ENCODE measurements at regions not wholly inside any gene's neighbourhood (a gene's known extent, or its start where the extent isn't known, plus 50 kb on each side); places are given as distances from the start of the nearest gene placed in this dataset.
"Not testable (repeated sequence)": the region's sequence is repeated elsewhere in the genome, so short reads cannot be mapped to it uniquely, and the experiment has no call there.

DNA sequence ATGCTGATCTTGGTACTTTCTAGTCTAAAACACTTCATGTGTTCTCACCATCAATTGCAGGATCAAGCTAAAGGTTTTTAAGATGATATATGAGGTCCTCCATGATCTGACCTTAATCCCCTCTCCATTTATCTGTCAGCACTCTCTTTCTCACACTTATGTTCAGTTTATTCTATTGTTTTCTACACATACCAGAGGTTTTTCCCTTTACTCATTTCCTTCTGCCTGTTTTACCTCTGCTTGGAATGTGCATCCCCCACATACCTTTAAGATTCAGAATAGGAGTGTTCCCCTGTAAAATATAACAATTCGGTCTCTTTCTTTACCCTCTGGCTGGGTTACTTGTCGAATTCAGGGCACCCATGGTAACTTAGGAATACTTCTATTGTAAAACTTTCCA, 219.1 kb upstream of the PKP2 start:
- Histone ChIP-seq H3K4me2 (ENCODE audit: insufficient read depth, low read length) (no peak overlapping the region), H3K79me2 (ENCODE audit: control insufficient read depth, insufficient read depth, low read length) (no peaks in the 10 kb centered on the region), H3K27ac (ENCODE audit: insufficient read depth, low read depth, low read length) (no peak overlapping the region), H3K27me3 (ENCODE audit: control insufficient read depth in 2 of 2, insufficient read depth in 2 of 2, low read length in 2 of 2) (no peaks in the 10 kb centered on the region), H3K9me3 (replicated peaks; ENCODE audit: control insufficient read depth, insufficient read depth, low read length) (no peaks in the 10 kb centered on the region), H4K20me1 (replicated peaks; ENCODE audit: control insufficient read depth, extremely low read depth, insufficient read depth, low read length) (no peaks in the 10 kb centered on the region), H3K36me3 (ENCODE audit: control insufficient read depth in 2 of 2, extremely low read depth in 1 of 2, insufficient read depth in 2 of 2, low read length in 2 of 2) (no peaks in the 10 kb centered on the region), H3K9ac (replicated peaks; ENCODE audit: extremely low read depth, insufficient read depth, low read length) (no peak overlapping the region), H3K4me3 (replicated peaks in 1 of 3; ENCODE audit: insufficient read depth in 1 of 3, low read depth in 1 of 3, low read length in 3 of 3) (no peak overlapping the region), H2AFZ (ENCODE audit: low read depth, low read length) (no peak overlapping the region), H3K9me1 (replicated peaks; ENCODE audit: control insufficient read depth, extremely low read depth, insufficient read depth, low read length) (no peaks in the 10 kb centered on the region), H3K4me1 (ENCODE audit: control insufficient read depth, extremely low read depth, insufficient read depth, low read length) (no peaks in the 10 kb centered on the region)
- DNase-seq (ENCODE audit: low read depth, low spot score), result no peak
- intact Hi-C loops (cut with micrococcal nuclease), result loop anchor here (10.0 kb wide), 1 partner anchor 59 kb away; no protein-coding TSS in a partner anchor
- CTCF ChIA-PET, result no interaction called here
- no TSS peak for BruUV-seq (replicated peaks)
- dilution Hi-C loops (cut with MboI; ENCODE audit: extremely low pct_ligation_motif_present, low sequenced_read_pairs), result no loop called here
- no peak for FAIRE-seq
- TF ChIP-seq, protein P1, sequence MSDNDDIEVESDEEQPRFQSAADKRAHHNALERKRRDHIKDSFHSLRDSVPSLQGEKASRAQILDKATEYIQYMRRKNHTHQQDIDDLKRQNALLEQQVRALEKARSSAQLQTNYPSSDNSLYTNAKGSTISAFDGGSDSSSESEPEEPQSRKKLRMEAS (IDR thresholded peaks at IDR 0.05; ENCODE audit: insufficient read depth, insufficient read length), result no peak
- TF ChIP-seq JUN (IDR thresholded peaks at IDR 0.05; ENCODE audit: borderline replicate concordance, insufficient read depth, insufficient read length, low read depth) (no peak), POLR2AphosphoS5 (IDR thresholded peaks at IDR 0.05; ENCODE audit: insufficient read depth, low read depth, low read length) (no peak), EZH2 (IDR thresholded peaks at IDR 0.05; ENCODE audit: borderline replicate concordance, low read depth, low read length, severe bottlenecking) (no peak)
- POLR2A ChIA-PET, result no interaction called here

DNA sequence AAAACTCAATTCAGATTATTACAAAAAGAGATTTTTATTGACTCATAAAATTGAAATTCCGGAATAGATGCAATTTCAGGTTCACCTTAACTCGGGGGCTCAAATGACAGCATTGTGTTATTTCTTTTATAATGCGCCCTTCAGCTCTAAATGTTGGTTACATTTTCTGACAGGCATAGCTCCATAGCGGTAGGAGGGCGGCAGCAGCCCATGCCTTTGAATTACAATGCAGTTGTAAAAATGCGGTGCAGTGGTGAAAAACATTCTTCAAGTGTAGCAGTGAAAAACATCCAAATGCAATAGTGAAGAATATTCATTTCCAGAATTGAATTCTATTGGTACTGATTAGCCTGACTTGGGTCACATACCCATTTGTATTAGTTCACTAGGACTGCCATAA, 215.3 kb upstream of the PKP2 start:
- H3K4me1 ChIP-seq (ENCODE audit: control insufficient read depth, extremely low read depth, insufficient read depth, low read length), result no peaks in the 10 kb centered on the region
- CTCF ChIA-PET, result no interaction called here
- POLR2A ChIA-PET, result no interaction called here
- H3K36me3 ChIP-seq (ENCODE audit: control insufficient read depth in 2 of 2, extremely low read depth in 1 of 2, insufficient read depth in 2 of 2, low read length in 2 of 2), result no peaks in the 10 kb centered on the region
- H3K4me3 ChIP-seq (replicated peaks in 1 of 3; ENCODE audit: insufficient read depth in 1 of 3, low read depth in 1 of 3, low read length in 3 of 3), result no peak overlapping the region
- dilution Hi-C loops (cut with MboI; ENCODE audit: extremely low pct_ligation_motif_present, low sequenced_read_pairs), result no loop called here
- H3K9ac ChIP-seq (replicated peaks; ENCODE audit: extremely low read depth, insufficient read depth, low read length), result no peak overlapping the region
- no peak for TF ChIP-seq MYC (IDR thresholded peaks at IDR 0.05; ENCODE audit: low read depth, low read length)
- TF ChIP-seq JUN (IDR thresholded peaks at IDR 0.05; ENCODE audit: borderline replicate concordance, insufficient read depth, insufficient read length, low read depth), result no peak
- H3K9me3 ChIP-seq (replicated peaks; ENCODE audit: control insufficient read depth, insufficient read depth, low read length), result no peaks in the 10 kb centered on the region
- H3K9me1 ChIP-seq (replicated peaks; ENCODE audit: control insufficient read depth, extremely low read depth, insufficient read depth, low read length), result no peaks in the 10 kb centered on the region
- intact Hi-C loops (cut with micrococcal nuclease), result loop anchor here (10.0 kb wide), 1 partner anchor 63 kb away; no protein-coding TSS in a partner anchor
- FAIRE-seq, result no peak
- no peak overlapping the region for H3K27ac ChIP-seq (ENCODE audit: insufficient read depth, low read depth, low read length)
- no peaks in the 10 kb centered on the region for H3K27me3 ChIP-seq (ENCODE audit: control insufficient read depth in 2 of 2, insufficient read depth in 2 of 2, low read length in 2 of 2)
- no peak overlapping the region for H3K4me2 ChIP-seq (ENCODE audit: insufficient read depth, low read length)
- no peaks in the 10 kb centered on the region for H4K20me1 ChIP-seq (replicated peaks; ENCODE audit: control insufficient read depth, extremely low read depth, insufficient read depth, low read length)
- no TSS peak for BruUV-seq (replicated peaks)
- no peak for DNase-seq (ENCODE audit: low read depth, low spot score)
- no peaks in the 10 kb centered on the region for H3K79me2 ChIP-seq (ENCODE audit: control insufficient read depth, insufficient read depth, low read length)
- H2AFZ ChIP-seq (ENCODE audit: low read depth, low read length), result no peak overlapping the region

DNA sequence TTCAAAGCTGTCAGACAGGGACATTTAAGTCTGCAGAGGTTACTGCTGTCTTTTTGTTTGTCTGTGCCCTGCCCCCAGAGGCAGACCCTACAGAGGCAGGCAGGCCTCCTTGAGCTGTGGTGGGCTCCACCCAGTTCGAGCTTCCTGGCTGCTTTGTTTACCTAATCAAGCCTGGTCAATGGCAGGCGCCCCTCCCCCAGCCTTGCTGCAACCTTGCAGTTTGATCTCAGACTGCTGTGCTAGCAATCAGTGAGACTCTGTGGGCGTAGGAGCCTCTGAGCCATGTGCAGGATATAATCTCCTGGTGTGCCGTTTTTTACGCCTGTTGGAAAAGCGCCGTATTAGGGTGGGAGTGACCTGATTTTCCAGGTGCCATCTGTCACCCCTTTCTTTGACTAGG, 211.2 kb upstream of the PKP2 start:
- H3K9me3 ChIP-seq (replicated peaks; ENCODE audit: control insufficient read depth, insufficient read depth, low read length); DNase-seq (ENCODE audit: low read depth, low spot score); BruUV-seq (replicated peaks); POLR2A ChIA-PET; CTCF ChIA-PET; H3K27ac ChIP-seq (ENCODE audit: insufficient read depth, low read depth, low read length); FAIRE-seq; H3K4me2 ChIP-seq (ENCODE audit: insufficient read depth, low read length); H3K4me3 ChIP-seq (replicated peaks in 1 of 3; ENCODE audit: insufficient read depth in 1 of 3, low read depth in 1 of 3, low read length in 3 of 3); intact Hi-C loops (cut with micrococcal nuclease); H3K9ac ChIP-seq (replicated peaks; ENCODE audit: extremely low read depth, insufficient read depth, low read length); H3K79me2 ChIP-seq (ENCODE audit: control insufficient read depth, insufficient read depth, low read length); H2AFZ ChIP-seq (ENCODE audit: low read depth, low read length); H4K20me1 ChIP-seq (replicated peaks; ENCODE audit: control insufficient read depth, extremely low read depth, insufficient read depth, low read length); dilution Hi-C loops (cut with MboI; ENCODE audit: extremely low pct_ligation_motif_present, low sequenced_read_pairs); H3K27me3 ChIP-seq (ENCODE audit: control insufficient read depth in 2 of 2, insufficient read depth in 2 of 2, low read length in 2 of 2); H3K4me1 ChIP-seq (ENCODE audit: control insufficient read depth, extremely low read depth, insufficient read depth, low read length); H3K9me1 ChIP-seq (replicated peaks; ENCODE audit: control insufficient read depth, extremely low read depth, insufficient read depth, low read length); H3K36me3 ChIP-seq (ENCODE audit: control insufficient read depth in 2 of 2, extremely low read depth in 1 of 2, insufficient read depth in 2 of 2, low read length in 2 of 2): not testable (repeated sequence)
